Endothelial cell of umbilical vein (primary cell): ENCODE measurements at regions not wholly inside any gene's neighbourhood (a gene's known extent, or its start where the extent isn't known, plus 50 kb on each side); places are given as distances from the start of the nearest gene placed in this dataset.

Experiments
- CTCF ChIP-seq, 2 donors: IDR thresholded peaks; 1 replicate in 1 of 2; 2 replicates in 1 of 2; pipeline ENCODE4 v1.5.1; 2011; ENCODE audit warnings: low read length in 2 of 2, mild to moderate bottlenecking in 2 of 2, moderate library complexity in 2 of 2, control low read depth in 1 of 2, inconsistent platforms in 1 of 2, low read depth in 1 of 2; ENCODE audit not compliant: insufficient read depth in 1 of 2; ENCODE audit errors: extremely low read depth in 1 of 2
- POLR2A ChIP-seq: IDR thresholded peaks from 2 replicates; pipeline ENCODE4 v1.6.1; 2012; ENCODE audit warnings: low read depth, mild to moderate bottlenecking, control low read depth, low read length

- TF ChIP-seq CTCF (IDR thresholded peaks at IDR 0.05; ENCODE audit: extremely low read depth in 1 of 2, insufficient read depth in 1 of 2, low read depth in 1 of 2, low read length in 2 of 2), result no peak
- TF ChIP-seq POLR2A, result no peak
Measured at GRCh38 chr14:62097824-62098223, 335.6 kb downstream of the SNAPC1 start.
